ENCODE measurements at regions not wholly inside any gene's neighbourhood (a gene's known extent, or its start where the extent isn't known, plus 50 kb on each side); places are given as distances from the start of the nearest gene placed in this dataset.

GRCh38 chr4:43886196-43886595, 562.4 kb downstream of the KCTD8 start:
- DNase-seq (ENCODE audit: low spot score in 2 of 2), result no peak
- no peaks in the 10 kb centered on the region for H3K27me3 ChIP-seq (ENCODE audit: low read depth)
- H3K9me3 ChIP-seq, result no peaks in the 10 kb centered on the region; the same call in 1 of the 2 replicates
- no peaks in the 10 kb centered on the region for H3K36me3 ChIP-seq (replicated peaks)
- in situ Hi-C loops (cut with MboI; ENCODE audit: low sequenced_read_pairs), result no loop called here
- H3K4me3 ChIP-seq, result no peak overlapping the region
- peaks cover 32% of the 10 kb centered on the region for H3K4me1 ChIP-seq

- H3K27me3 ChIP-seq (ENCODE audit: low read depth), result no peaks in the 10 kb centered on the region
- H3K36me3 ChIP-seq (replicated peaks), result no peaks in the 10 kb centered on the region
- no peak for DNase-seq (ENCODE audit: low spot score in 2 of 2)
- no peaks in the 10 kb centered on the region for H3K9me3 ChIP-seq
- in situ Hi-C loops (cut with MboI; ENCODE audit: low sequenced_read_pairs), result no loop called here
- no peak overlapping the region for H3K4me3 ChIP-seq
- H3K4me1 ChIP-seq, result no peaks in the 10 kb centered on the region
Observed at GRCh38 chr4:43898836-43899235, 549.8 kb downstream of the KCTD8 start.

DNA sequence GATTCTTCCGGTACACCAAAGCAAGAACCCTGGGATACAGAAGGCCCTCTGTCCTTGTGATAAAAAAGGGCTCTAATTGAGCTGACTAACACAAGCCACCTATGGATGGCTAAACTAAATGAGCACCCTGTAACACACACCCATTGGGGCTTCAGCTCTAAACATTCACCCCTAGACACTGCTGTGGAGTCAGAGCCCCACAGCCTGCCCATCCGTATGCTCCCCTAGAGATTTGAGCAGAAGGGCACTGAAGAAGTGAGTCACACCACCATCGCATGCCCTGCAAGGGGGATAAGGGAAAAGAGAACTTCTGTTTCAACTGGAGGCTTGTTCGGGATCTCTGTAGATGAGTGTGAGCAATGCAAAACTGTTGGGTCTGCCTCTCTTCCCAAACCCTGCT, 545.2 kb downstream of the KCTD8 start:
- Histone ChIP-seq H3K27me3 (ENCODE audit: low read depth) (no peaks in the 10 kb centered on the region), H3K9me3 (no peaks in the 10 kb centered on the region), H3K4me1 (no peaks in the 10 kb centered on the region), H3K4me3 (no peak overlapping the region), H3K36me3 (replicated peaks) (no peaks in the 10 kb centered on the region)
- in situ Hi-C loops (cut with MboI; ENCODE audit: low sequenced_read_pairs), result no loop called here
- DNase-seq (ENCODE audit: low spot score in 2 of 2), result no peak

DNA sequence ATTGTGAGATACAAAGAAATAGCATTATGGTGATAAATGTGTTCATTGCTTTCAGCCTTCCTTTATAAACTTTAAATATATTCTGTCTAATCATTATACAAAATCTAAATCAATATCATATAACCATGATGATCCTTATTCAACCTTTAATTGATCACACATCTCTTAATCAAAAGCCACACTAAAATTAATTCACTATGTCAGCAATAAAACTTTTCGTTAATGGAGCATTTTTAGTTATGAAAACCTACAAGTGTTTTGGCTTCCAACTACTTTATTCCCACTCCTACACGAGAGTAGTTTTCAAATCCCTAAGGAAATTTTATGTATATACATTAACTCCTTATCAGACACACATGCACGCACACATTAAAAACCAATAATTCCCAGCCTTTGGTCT, 530.2 kb downstream of the KCTD8 start:
- Histone ChIP-seq H3K9me3 (no peaks in the 10 kb centered on the region), H3K36me3 (replicated peaks) (no peaks in the 10 kb centered on the region), H3K4me3 (no peak overlapping the region), H3K27me3 (ENCODE audit: low read depth) (no peaks in the 10 kb centered on the region), H3K4me1 (no peaks in the 10 kb centered on the region)
- in situ Hi-C loops (cut with MboI; ENCODE audit: low sequenced_read_pairs), result no loop called here
- no peak for DNase-seq (ENCODE audit: low spot score in 2 of 2)

DNA sequence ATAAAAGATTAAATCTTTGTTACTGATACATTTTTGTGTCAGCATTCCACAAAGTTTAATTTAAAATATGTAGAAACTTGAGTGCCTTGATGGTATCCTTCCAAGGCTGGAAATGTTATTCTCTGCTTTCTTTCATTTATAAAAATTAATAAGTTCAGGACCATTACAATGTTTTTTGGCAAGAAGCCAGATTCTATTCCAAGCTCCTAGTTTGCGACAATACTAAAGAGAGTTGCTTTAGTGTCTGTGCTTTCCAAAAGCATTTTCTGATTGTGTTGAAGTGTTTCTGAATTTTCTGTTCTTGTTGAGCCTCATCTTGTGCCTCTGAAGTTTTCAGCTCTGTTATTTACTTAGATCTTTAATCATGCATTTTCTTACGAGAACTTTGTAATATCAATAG, 516.2 kb downstream of the KCTD8 start:
- no peak for DNase-seq (ENCODE audit: low spot score in 2 of 2)
- in situ Hi-C loops (cut with MboI; ENCODE audit: low sequenced_read_pairs), result no loop called here
- peaks cover 30% of the 10 kb centered on the region for H3K4me1 ChIP-seq
- H3K9me3 ChIP-seq, result no peaks in the 10 kb centered on the region
- no peaks in the 10 kb centered on the region for H3K36me3 ChIP-seq (replicated peaks)
- no peak overlapping the region for H3K4me3 ChIP-seq
- H3K27me3 ChIP-seq (ENCODE audit: low read depth), result no peaks in the 10 kb centered on the region

GRCh38 chr4:43943998-43944397, 504.6 kb downstream of the KCTD8 start:
- Histone ChIP-seq H3K27me3 (ENCODE audit: low read depth) (no peaks in the 10 kb centered on the region), H3K4me3 (no peak overlapping the region), H3K36me3 (replicated peaks) (no peaks in the 10 kb centered on the region), H3K4me1 (peaks cover 28% of the 10 kb centered on the region), H3K9me3 (no peaks in the 10 kb centered on the region)
- peak in 1 of 2 experiments; percentile 78 for DNase-seq (ENCODE audit: low spot score in 2 of 2)
- in situ Hi-C loops (cut with MboI; ENCODE audit: low sequenced_read_pairs), result no loop called here

DNA sequence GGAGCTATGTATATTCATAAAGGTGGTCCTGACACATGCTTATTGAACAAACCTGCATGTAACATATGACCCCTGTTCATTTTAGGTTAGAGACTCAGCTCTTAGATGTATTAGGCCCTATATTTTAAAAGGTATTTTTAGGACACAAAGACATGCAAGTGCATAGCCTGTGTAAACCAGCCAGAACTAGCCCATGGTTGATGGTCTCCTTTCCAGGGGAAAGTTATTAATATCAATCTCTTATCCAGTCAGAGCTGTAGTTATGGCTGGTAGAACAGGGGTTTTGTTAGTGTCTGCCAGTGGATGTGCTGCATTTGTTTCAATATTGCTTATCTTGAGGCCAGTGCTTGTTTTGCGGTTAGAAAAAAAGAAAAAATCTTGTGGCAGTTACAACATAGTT, 488.6 kb downstream of the KCTD8 start:
- Histone ChIP-seq H3K9me3 (no peaks in the 10 kb centered on the region), H3K4me3 (no peak overlapping the region), H3K36me3 (replicated peaks) (no peaks in the 10 kb centered on the region), H3K4me1 (no peaks in the 10 kb centered on the region), H3K27me3 (ENCODE audit: low read depth) (0 out of 2 replicates have a peak, but pooled peaks cover 2% of the 10 kb centered on the region)
- in situ Hi-C loops (cut with MboI; ENCODE audit: low sequenced_read_pairs), result no loop called here
- DNase-seq (ENCODE audit: low spot score in 2 of 2), result no peak

GRCh38 chr4:43968011-43968410, 480.6 kb downstream of the KCTD8 start:
- Histone ChIP-seq H3K4me3 (no peak overlapping the region), H3K9me3 (no peaks in the 10 kb centered on the region), H3K36me3 (replicated peaks) (no peaks in the 10 kb centered on the region), H3K27me3 (ENCODE audit: low read depth) (0 out of 2 replicates have a peak, but pooled peaks cover 2% of the 10 kb centered on the region), H3K4me1 (peaks cover 6% of the 10 kb centered on the region)
- in situ Hi-C loops (cut with MboI; ENCODE audit: low sequenced_read_pairs), result no loop called here
- peak in 1 of 2 experiments; percentile 10 for DNase-seq (ENCODE audit: low spot score in 2 of 2)

DNA sequence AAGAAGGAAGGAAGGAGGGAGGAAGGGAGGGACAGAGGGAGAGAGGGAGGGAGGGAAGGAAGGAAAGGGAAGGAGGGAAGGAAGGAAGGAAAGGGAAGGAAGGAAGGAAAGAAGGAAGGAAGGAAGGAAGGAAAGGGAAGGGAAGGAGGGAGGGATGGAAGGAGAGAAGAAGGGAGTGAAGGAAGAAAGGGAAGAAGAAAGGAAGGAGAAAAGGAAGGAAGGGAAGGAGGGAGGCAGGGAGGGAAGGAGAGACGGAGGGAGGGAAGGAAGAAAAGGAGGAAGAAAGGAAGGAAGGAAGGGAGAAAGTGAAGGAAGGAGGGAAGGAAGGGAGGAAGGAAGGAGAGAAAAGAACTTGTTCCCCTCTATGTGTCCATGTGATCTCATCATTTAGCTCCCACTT, 465.0 kb downstream of the KCTD8 start:
- Histone ChIP-seq H3K27me3 (ENCODE audit: low read depth) (no peaks in the 10 kb centered on the region), H3K9me3 (no peaks in the 10 kb centered on the region), H3K4me3 (no peak overlapping the region), H3K4me1 (no peaks in the 10 kb centered on the region), H3K36me3 (replicated peaks) (no peaks in the 10 kb centered on the region)
- no peak for DNase-seq (ENCODE audit: low spot score in 2 of 2)
- in situ Hi-C loops (cut with MboI; ENCODE audit: low sequenced_read_pairs), result no loop called here

- no peak for DNase-seq (ENCODE audit: low spot score in 2 of 2)
- H3K4me1 ChIP-seq, result no peaks in the 10 kb centered on the region; the same call in 1 of the 2 replicates
- no peaks in the 10 kb centered on the region for H3K36me3 ChIP-seq (replicated peaks)
- H3K9me3 ChIP-seq, result no peaks in the 10 kb centered on the region
- H3K27me3 ChIP-seq (ENCODE audit: low read depth), result no peaks in the 10 kb centered on the region
- H3K4me3 ChIP-seq, result no peak overlapping the region
- in situ Hi-C loops (cut with MboI; ENCODE audit: low sequenced_read_pairs), result no loop called here
Observed at GRCh38 chr4:43987331-43987944, 461.2 kb downstream of the KCTD8 start.

- Histone ChIP-seq H3K4me3 (no peak overlapping the region), H3K27me3 (ENCODE audit: low read depth) (no peaks in the 10 kb centered on the region), H3K9me3 (no peaks in the 10 kb centered on the region)
Observed at GRCh38 chr4:43990551-43990950, 458.1 kb downstream of the KCTD8 start.

GRCh38 chr4:43990963-43991362, 457.6 kb downstream of the KCTD8 start:
- in situ Hi-C loops (cut with MboI; ENCODE audit: low sequenced_read_pairs), result no loop called here
- no peaks in the 10 kb centered on the region for H3K9me3 ChIP-seq
- no peak for DNase-seq (ENCODE audit: low spot score in 2 of 2)
- no peaks in the 10 kb centered on the region for H3K27me3 ChIP-seq (ENCODE audit: low read depth)
- no peaks in the 10 kb centered on the region for H3K36me3 ChIP-seq (replicated peaks)
- no peaks in the 10 kb centered on the region; the same call in 1 of the 2 replicates for H3K4me1 ChIP-seq
- no peak overlapping the region for H3K4me3 ChIP-seq

More at GRCh38 chr4:43990551-43990950, 458.1 kb downstream of the KCTD8 start:
- H3K36me3 ChIP-seq (replicated peaks), result no peaks in the 10 kb centered on the region
- no peak for DNase-seq (ENCODE audit: low spot score in 2 of 2)
- in situ Hi-C loops (cut with MboI; ENCODE audit: low sequenced_read_pairs), result no loop called here
- no peaks in the 10 kb centered on the region; the same call in 1 of the 2 replicates for H3K4me1 ChIP-seq

GRCh38 chr4:43992552-43992951, 456.1 kb downstream of the KCTD8 start:
- Histone ChIP-seq H3K4me3 (no peak overlapping the region), H3K4me1 (no peaks in the 10 kb centered on the region; the same call in 1 of the 2 replicates), H3K27me3 (ENCODE audit: low read depth) (no peaks in the 10 kb centered on the region), H3K9me3 (no peaks in the 10 kb centered on the region), H3K36me3 (replicated peaks) (no peaks in the 10 kb centered on the region)
- in situ Hi-C loops (cut with MboI; ENCODE audit: low sequenced_read_pairs), result no loop called here
- no peak for DNase-seq (ENCODE audit: low spot score in 2 of 2)

- Histone ChIP-seq H3K27me3 (ENCODE audit: low read depth) (no peaks in the 10 kb centered on the region), H3K4me1 (no peaks in the 10 kb centered on the region; the same call in 1 of the 2 replicates), H3K9me3 (no peaks in the 10 kb centered on the region), H3K36me3 (replicated peaks) (no peaks in the 10 kb centered on the region), H3K4me3 (no peak overlapping the region)
- in situ Hi-C loops (cut with MboI; ENCODE audit: low sequenced_read_pairs), result no loop called here
- no peak for DNase-seq (ENCODE audit: low spot score in 2 of 2)
Observed at GRCh38 chr4:43993196-43993902, 455.3 kb downstream of the KCTD8 start.

All from HAP-1 (cell line).